Adrenal gland (tissue), 9 donors: ENCODE measurements at regions not wholly inside any gene's neighbourhood (a gene's known extent, or its start where the extent isn't known, plus 50 kb on each side); places are given as distances from the start of the nearest gene placed in this dataset.

Experiments used
- DNase-seq, 7 donors: peaks; one replicate each; pipeline ENCODE4 v3.0.0-alpha.2; 2019 to 2020
- H3K27ac ChIP-seq, 5 donors: fragments of 200-600 bp; sonication (generic) in 4 of 5; 1 replicate in 3 of 5; 2 replicates in 2 of 5; pipeline versions ENCODE4 v1.5.1 to v1.8.0; 2016 to 2020; ENCODE audit warnings: mild to moderate bottlenecking in 1 of 5
- H3K27me3 ChIP-seq: fragments of 200-600 bp; 2 replicates; pipeline ENCODE4 v1.8.0; 2021
- H3K36me3 ChIP-seq, 2 donors: fragments of 200-600 bp; replicated peaks in 1 of 2; 1 replicate in 1 of 2; 2 replicates in 1 of 2; pipeline versions ENCODE4 v1.5.1 to v1.8.0; 2018 to 2022
- H3K4me1 ChIP-seq, 2 donors: fragments of 200-600 bp; replicated peaks in 1 of 2; 1 replicate in 1 of 2; 2 replicates in 1 of 2; pipeline versions ENCODE4 v1.5.1 to v1.8.0; 2018 to 2021
- H3K4me3 ChIP-seq, 4 donors: fragments of 200-600 bp; sonication (generic) in 3 of 4; one replicate each; pipeline ENCODE4 v1.5.1; 2016 to 2018
- H3K9me3 ChIP-seq, 3 donors: fragments of 200-600 bp; sonication (generic) in 1 of 3; replicated peaks in 1 of 3; 1 replicate in 2 of 3; 2 replicates in 1 of 3; pipeline versions ENCODE4 v1.5.1 to v1.8.0; 2016 to 2021
- POLR2A ChIP-seq, 2 donors: fragments of 450-650 bp; IDR thresholded peaks; one replicate each; pipeline ENCODE4 v1.6.1; 2017; ENCODE audit warnings: antibody characterized with exemption in 2 of 2, mild to moderate bottlenecking in 2 of 2, moderate library complexity in 1 of 2
- WGBS, 4 donors: extraction: QIAGEN DNeasy Blood & Tissue Kit in 2 of 4; methylation state at CpG; one replicate each; pipeline versions ENCODE4 v1.1.5 to v1.1.7; 2013 to 2017; 5-methylcytosine and 5-hydroxymethylcytosine counted together
- intact Hi-C, 2 donors: fragments of 100-400 bp; cut with DNase I; formaldehyde crosslinking; loops; one replicate each; pipeline versions ENCODE4 v1.14.1 to v1.15.0; 2022 to 2023
- TF ChIP-seq, protein P1 (sequence below), 6 experiments: fragments of 450-650 bp in 4 of 6; fragments of 200-600 bp in 2 of 6; sonication (generic) in 1 of 6; IDR thresholded peaks; 1 replicate in 5 of 6; 2 replicates in 1 of 6; pipeline versions ENCODE4 v1.5.1 to v1.8.0; 2016 to 2021; ENCODE audit warnings: antibody characterized with exemption in 6 of 6, mild to moderate bottlenecking in 2 of 6, moderate library complexity in 1 of 6
- donor health status: healthy with polysubstance abuse.
- donor health status: Bipolar disorder and iron deficiency.
- donor health status: DM: yes; HTN: yes; CAD: no.
- donor health status: DM: no; HTN: no; CAD: no.
- donor health status: DM: no; HTN: no; CAD: no.

DNA sequence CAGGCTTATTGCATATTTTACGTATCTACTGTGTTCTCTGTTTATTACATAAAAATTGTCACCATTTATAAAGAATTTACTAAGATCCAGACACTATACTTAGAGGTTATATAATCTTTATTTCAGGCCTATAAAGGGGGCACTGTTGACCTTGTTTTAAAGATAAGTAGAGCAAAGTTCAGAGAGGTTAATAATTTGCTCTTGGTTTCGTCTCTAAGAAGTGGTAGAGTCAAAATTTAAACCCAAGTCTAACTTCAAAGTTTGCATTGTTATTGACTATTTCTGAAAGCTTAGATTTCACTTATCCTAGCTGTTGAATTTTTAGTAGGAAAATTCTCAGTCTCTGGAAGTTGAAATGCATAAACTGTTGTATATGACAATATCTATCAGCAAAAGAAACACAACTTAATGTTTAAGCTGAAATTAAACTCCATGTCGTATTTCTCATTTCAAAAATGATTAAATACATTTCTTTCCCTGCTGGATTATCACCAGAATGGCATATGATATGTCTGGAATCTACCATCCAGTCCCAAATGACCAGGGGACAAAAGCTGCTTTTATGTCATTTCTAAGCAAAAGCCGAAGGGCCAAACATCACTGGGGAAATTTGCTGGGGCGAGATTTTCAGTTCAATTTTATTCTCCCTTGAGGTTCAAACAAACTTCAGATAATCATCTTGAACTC lies 138.4 kb downstream of the SLC7A11 start:
- TF ChIP-seq POLR2A (IDR thresholded peaks at IDR 0.05) = no peak
- TF ChIP-seq, protein P1, sequence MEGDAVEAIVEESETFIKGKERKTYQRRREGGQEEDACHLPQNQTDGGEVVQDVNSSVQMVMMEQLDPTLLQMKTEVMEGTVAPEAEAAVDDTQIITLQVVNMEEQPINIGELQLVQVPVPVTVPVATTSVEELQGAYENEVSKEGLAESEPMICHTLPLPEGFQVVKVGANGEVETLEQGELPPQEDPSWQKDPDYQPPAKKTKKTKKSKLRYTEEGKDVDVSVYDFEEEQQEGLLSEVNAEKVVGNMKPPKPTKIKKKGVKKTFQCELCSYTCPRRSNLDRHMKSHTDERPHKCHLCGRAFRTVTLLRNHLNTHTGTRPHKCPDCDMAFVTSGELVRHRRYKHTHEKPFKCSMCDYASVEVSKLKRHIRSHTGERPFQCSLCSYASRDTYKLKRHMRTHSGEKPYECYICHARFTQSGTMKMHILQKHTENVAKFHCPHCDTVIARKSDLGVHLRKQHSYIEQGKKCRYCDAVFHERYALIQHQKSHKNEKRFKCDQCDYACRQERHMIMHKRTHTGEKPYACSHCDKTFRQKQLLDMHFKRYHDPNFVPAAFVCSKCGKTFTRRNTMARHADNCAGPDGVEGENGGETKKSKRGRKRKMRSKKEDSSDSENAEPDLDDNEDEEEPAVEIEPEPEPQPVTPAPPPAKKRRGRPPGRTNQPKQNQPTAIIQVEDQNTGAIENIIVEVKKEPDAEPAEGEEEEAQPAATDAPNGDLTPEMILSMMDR (IDR thresholded peaks at IDR 0.05) = no peak
- H3K36me3 ChIP-seq = no peaks in the 10 kb centered on the region
- no peaks in the 10 kb centered on the region for H3K9me3 ChIP-seq
- intact Hi-C loops = no loop called here
- H3K4me3 ChIP-seq = no peak overlapping the region
- DNase-seq = no peak
- no peak overlapping the region for H3K27ac ChIP-seq
- no peaks in the 10 kb centered on the region for H3K4me1 ChIP-seq
- 73 to 85% (median 80%) methylated on average over 5 of the region's 5 CpGs for WGBS, 4 donors
- H3K27me3 ChIP-seq = no peaks in the 10 kb centered on the region

DNA sequence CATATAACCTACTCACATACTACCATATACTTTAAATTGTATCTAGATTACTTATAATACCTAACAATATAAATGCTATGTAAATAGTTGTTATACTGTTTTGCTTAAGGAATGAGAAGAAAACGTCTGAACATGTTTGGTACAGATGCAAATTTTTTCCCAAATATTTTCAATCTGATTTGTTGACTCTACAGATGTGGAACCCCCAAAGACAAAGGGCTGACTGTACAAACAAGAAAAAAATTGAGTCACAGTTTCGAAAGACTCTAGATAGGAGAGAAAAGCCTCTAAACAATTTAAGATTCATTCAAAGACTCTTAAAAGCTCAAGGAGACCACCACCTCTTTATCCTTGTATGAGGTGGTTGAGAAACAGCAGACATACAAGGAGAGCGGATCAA lies 142.8 kb downstream of the SLC7A11 start:
- Histone ChIP-seq H3K27me3 (no peaks in the 10 kb centered on the region), H3K4me3 (no peak overlapping the region), H3K4me1 (no peaks in the 10 kb centered on the region), H3K36me3 (no peaks in the 10 kb centered on the region), H3K9me3 (no peaks in the 10 kb centered on the region), H3K27ac (no peak overlapping the region)
- DNase-seq = no peak
- 65 to 71% (median 68%) methylated on average over 3 of the region's 3 CpGs for WGBS, 4 donors
- intact Hi-C loops = loop anchor here in 1 of 2 donors (10.0 kb wide), 1 partner anchor 55 kb away; no protein-coding TSS in a partner anchor
- TF ChIP-seq POLR2A (IDR thresholded peaks at IDR 0.05) = no peak
- TF ChIP-seq, protein P1 (IDR thresholded peaks at IDR 0.05) = no peak

DNA sequence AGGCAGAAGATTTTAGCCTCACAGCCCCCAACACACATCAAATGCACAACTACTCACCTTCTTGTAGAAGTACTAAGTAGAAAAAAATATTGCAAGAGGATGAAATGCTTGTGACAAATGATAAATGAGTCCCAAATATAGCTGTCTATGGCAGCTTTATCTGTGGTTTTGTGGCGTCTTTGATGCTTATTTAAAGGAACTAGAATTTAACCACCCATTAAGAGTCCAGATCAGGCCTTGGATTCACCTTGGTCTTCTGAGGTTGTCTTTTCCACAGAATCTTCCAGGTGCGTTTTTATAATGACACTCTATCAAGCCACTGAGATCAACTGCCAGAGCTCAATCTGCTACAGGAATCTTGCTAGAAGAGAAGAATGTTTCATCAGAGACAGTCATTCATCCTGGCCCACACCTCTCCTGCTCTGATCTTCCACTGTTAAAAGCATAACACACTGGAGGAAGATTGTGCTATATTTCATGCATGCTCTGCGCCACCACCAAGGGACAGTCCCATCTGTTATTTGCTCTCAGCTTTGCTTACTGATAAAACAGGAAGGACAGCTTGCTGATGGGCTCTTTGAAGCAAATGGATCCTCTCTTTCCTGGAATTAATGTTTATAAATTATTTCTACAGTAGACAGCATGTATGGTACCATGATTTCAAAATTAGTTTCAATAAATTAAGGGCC lies 144.1 kb downstream of the SLC7A11 start:
- intact Hi-C loops = loop anchor here in 1 of 2 donors (10.0 kb wide), 1 partner anchor 53 kb away; no protein-coding TSS in a partner anchor

More for the DNA sequence above, 144.1 kb downstream of the SLC7A11 start:
- no peak overlapping the region for H3K4me3 ChIP-seq
- H3K36me3 ChIP-seq = no peaks in the 10 kb centered on the region
- H3K27ac ChIP-seq = no peak overlapping the region
- DNase-seq = no peak
- no peaks in the 10 kb centered on the region for H3K4me1 ChIP-seq
- WGBS, 4 donors = 51 to 73% (median 59%) methylated on average over 3 of the region's 3 CpGs
- H3K9me3 ChIP-seq = no peaks in the 10 kb centered on the region
- no peak for TF ChIP-seq POLR2A (IDR thresholded peaks at IDR 0.05)
- TF ChIP-seq, protein P1 (IDR thresholded peaks at IDR 0.05) = no peak
- H3K27me3 ChIP-seq = no peaks in the 10 kb centered on the region
